NB4 (cell line): ENCODE measurements at regions not wholly inside any gene's neighbourhood (a gene's known extent, or its start where the extent isn't known, plus 50 kb on each side); places are given as distances from the start of the nearest gene placed in this dataset.

Experiments used
- DNase-seq: peaks from one replicate; pipeline ENCODE4 v3.0.0; 2010; ENCODE audit warnings: low read depth
- H3K4me3 ChIP-seq: one replicate; pipeline ENCODE4 v1.5.1; 2011; ENCODE audit warnings: mild to moderate bottlenecking, low read depth, low read length, moderate library complexity
- CTCF ChIP-seq: IDR thresholded peaks from one replicate; pipeline ENCODE4 v1.5.1; 2012; ENCODE audit warnings: low read depth, low read length
- MAX ChIP-seq: IDR thresholded peaks from 2 replicates; pipeline ENCODE4 v1.6.1; 2011; ENCODE audit warnings: low read depth, low read length
- MYC ChIP-seq: IDR thresholded peaks from 2 replicates; pipeline ENCODE4 v1.6.1; 2011; ENCODE audit warnings: low read depth, low read length
- POLR2A ChIP-seq: IDR thresholded peaks from 2 replicates; pipeline ENCODE4 v1.6.1; 2011; ENCODE audit warnings: mild to moderate bottlenecking; ENCODE audit not compliant: insufficient read length; ENCODE audit errors: extremely low read depth

- TF ChIP-seq MYC = no peak
- TF ChIP-seq MAX = no peak
- no peak for TF ChIP-seq POLR2A
- no peak overlapping the region for H3K4me3 ChIP-seq
- DNase-seq = no peak
Measured at GRCh38 chr1:70911861-70912260, 135.8 kb downstream of the PTGER3 start.

DNA sequence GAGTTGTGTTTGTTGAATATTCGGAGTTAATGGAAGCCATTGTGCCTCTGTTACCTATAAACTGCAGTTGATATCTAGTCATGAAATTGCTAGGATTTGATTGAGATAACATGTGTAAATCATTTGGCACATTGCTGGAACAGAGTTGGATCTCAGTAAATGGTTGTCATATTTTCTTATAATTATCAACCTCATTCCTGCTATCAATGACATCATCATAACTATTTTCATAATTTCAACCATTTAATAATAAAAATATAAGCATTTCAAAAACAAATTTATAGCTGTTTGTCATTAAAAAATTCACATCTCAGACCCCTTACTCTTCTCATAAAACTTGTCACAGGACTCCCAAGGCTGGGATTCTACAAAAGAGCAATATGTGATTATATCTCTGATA, 133.4 kb downstream of the PTGER3 start:
- no peak for TF ChIP-seq CTCF
- no peak for TF ChIP-seq MAX
- no peak for TF ChIP-seq MYC
- no peak for TF ChIP-seq POLR2A
- no peak for DNase-seq
- no peak overlapping the region for H3K4me3 ChIP-seq

GRCh38 chr1:70915258-70916033, 132.2 kb downstream of the PTGER3 start:
- no peak for TF ChIP-seq MYC
- TF ChIP-seq POLR2A = no peak
- no peak for TF ChIP-seq CTCF
- TF ChIP-seq MAX = no peak
- no peak for DNase-seq
- H3K4me3 ChIP-seq = no peak overlapping the region

- TF ChIP-seq POLR2A (no peak), MYC (no peak), MAX (no peak), CTCF (no peak)
- no peak for DNase-seq
- H3K4me3 ChIP-seq = no peak overlapping the region
Measured at GRCh38 chr1:70916034-70916427, 131.6 kb downstream of the PTGER3 start.

DNA sequence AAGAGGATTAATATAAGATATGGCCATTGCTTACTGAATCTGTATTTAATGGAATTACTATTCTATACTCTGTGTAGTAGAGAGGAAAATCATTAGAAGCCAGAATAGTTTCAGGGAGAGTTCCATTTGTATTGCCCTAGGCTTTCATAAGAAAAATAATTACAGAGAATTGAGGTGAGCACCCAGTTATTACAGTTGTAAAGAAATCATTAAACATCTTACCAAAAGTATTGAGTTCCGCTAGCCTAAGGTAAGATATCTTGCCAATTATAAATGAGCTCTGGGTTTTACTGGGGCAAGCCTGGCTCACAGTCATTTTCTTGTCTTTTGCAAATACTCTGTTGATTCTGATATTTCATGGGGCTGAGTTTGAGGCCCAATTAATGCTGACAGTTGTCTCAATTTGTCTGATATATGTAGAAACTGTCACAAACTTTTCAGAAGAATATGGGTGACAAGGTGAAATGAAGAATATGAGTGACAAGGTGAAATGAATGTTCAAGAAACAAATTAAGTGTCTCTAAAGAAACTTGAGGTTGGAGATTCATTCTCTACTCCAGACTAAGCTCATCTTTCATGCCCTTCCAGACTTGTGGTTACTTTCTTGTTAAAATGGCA, 127.8 kb downstream of the PTGER3 start:
- no peak for TF ChIP-seq MYC
- DNase-seq = no peak
- H3K4me3 ChIP-seq = no peak overlapping the region
